Muscle of back (tissue), 3 donors: ENCODE measurements at regions not wholly inside any gene's neighbourhood (a gene's known extent, or its start where the extent isn't known, plus 50 kb on each side); places are given as distances from the start of the nearest gene placed in this dataset.

Source experiments
- DNase-seq, 3 donors: peaks; one replicate each; pipeline versions ENCODE4 v3.0.0 to v3.0.0-alpha.2; 2013

DNA sequence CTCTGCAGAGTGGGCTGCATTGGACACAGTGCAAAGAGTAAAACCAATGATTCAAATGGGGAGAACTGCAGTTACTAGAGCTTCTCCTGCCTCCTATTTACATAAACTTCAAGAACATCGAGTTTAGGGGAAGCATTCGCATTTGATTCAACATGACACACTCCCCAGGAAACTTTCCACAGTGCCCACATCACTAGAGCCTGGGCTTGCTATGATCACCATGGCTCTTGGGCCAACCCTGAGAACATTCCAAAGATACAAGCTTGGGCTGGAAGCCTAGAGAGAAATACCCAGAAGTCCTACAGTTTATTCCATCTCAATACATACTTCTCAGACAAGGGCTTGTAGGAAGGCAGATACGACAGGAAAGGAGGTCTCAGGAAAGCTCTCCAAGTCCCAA lies 337.9 kb downstream of the CD83 start:
- DNase-seq = no peak

- no peak for DNase-seq
These were observed 338.5 kb downstream of the CD83 start for GRCh38 chr6:14455876-14456648.

GRCh38 chr6:14456941-14457340 lies 339.4 kb downstream of the CD83 start:
- no peak for DNase-seq

DNA sequence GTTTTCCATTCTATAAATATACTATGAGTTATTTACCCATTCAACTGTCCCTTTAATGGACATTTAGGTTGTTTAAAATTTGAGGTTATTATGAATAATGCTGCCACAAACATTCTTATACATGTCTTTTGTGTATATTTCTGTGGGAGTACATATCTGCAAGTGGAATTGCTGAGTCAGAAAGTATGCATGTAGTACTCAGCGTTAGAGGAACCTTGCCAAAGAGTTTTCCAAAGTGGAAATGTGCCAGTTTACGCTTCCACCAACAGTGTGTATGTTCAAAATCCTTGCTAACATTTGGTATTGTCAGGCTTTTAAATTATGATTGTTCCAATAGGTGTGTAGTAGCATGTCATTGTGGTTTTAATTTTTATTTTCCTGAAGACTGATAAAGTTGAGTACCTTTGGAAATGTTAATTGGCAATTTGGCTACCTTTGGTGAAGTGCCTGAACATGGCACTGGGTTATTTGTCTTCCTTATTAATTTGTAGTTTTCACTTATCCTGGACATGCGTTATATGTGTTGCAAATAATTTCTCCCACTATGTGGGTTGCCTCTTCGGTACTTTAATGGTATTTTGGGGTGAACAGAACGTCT lies 341.2 kb downstream of the CD83 start:
- peak in 2 of 3 donors; percentile 37 to 88 for DNase-seq

DNA sequence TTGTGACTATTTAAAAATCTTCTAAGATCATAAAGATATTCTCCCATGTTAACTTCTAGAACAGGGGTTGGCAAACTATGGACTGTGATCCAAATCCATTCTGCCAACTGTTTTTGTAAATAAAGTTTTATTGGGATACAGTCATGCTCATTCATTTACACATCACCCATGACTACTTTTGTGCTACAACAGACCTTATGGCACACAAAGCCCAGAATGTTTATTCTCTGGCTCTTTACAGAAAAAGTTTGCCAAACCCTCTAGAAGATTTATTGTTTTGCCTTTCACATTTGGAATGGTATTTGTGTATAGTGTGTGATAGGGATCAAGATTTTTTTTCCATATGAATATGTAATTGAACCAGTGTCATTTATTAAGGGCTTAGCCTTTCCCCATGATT lies 341.7 kb downstream of the CD83 start:
- DNase-seq = no peak

- no peak for DNase-seq
These were observed 343.0 kb downstream of the CD83 start for GRCh38 chr6:14460556-14460955.

DNA sequence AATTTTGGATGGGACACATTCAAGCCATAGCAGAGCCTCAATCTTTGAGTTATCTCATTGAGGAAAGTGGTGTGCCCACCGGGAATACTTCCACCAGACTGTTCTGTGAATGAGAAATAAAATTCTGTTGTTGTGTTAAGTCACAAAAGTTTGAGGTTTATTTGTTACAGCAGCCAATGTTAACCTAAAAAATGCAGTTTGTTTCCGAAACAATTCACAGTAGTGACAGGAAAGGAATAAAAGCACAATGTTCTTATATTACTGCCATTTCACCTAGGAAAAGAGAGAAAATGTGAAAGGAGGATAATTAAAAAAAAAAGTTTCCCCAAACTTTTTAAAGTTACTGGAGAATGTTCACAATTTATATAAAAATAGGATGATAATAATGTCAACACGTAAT lies 344.6 kb downstream of the CD83 start:
- no peak for DNase-seq

DNA sequence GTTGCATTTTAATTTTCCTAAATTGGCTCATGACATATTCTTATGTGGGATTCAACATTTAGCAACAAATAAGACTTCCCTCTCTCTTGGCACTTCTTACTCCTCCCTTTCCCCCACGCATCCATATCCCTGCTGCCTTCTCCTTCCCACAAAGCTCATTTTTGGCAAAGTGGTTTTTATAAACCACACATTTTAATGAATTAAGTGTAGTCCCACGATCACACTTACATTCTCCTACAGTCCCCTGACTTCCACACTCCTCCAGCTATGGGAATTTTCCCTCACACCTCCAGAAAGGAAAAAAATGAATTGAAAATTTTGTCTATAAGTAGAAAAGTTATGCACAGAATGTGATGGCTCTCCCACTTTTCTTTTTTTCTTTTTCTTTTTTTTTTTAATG lies 345.0 kb downstream of the CD83 start:
- DNase-seq = no peak

GRCh38 chr6:14463110-14463509 lies 345.5 kb downstream of the CD83 start:
- no peak for DNase-seq

- DNase-seq = no peak
These were observed 346.5 kb downstream of the CD83 start for GRCh38 chr6:14464055-14464454.

DNA sequence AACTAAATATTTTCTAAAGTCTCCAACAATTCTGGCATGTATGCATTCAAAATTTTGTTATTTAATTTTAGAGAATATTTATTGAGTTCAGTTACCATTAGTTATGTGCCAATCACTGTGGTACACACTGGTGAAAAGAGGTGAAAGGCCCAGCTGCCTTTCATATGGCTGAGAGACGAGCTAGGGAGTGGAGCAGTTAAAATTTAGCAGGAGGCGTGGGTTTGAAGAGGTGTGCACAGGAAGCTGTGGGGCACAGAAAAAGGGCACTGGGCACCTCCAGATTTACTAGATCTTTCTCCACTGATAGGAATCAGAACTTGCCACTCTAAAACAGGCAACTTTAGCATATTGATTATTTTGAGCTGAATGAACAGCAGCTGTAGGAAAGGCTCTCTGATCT lies 347.1 kb downstream of the CD83 start:
- DNase-seq = no peak

GRCh38 chr6:14466278-14466677 lies 348.7 kb downstream of the CD83 start:
- peak in 1 of 3 donors; percentile 44 for DNase-seq

GRCh38 chr6:14467591-14467990 lies 350.0 kb downstream of the CD83 start:
- DNase-seq = peak in 1 of 3 donors; percentile 63

DNA sequence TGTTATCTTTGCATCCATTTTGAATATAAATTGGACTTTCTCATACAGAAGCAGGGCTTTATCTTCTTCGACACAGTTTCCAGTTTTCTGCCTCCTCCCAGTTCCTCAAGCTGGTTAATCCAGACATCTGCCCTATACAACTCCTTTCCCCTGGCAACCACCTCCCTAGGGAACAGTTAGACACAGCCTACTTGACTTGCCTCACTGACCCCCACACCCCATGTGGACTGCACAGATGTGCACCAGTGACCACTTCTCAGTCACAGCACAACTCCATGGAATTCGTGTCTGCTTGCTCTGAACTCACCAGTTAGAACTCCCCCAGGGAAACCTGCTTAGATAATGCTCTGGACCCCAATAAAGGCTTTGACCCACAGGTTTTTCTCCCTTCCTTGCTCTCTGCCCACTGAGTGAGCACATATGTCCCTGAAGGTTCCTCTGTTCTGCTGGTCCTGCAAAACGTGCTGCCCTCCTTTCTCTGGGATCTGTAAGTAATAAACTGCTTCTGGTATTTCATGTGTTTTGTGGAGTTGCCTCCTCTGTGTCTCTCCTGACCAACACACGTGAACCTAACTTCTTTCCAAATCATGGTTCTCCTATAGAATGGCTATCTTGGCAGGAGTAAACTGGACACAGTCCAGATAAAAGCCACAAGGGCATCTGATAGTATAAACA lies 351.2 kb downstream of the CD83 start:
- DNase-seq = no peak

GRCh38 chr6:14470101-14470500 lies 352.5 kb downstream of the CD83 start:
- no peak for DNase-seq

DNA sequence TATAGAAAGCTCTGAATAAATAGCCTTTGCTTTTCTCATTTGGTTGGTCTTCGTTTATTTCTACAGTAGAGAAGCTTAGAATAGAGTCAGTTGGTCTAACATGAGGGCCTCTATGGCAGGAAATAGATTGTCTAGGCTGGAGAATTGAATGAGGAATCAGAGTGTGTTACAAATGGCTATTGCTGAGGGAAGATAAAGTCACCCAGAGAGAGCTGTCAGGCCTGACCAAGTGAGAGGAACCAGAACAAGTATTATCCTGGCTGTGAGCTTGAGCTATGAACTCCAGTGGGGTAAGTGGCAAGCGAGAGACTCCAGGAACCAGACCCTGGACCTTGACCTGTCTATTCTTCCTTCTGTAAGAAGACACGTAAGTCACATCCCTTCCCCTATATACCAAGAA lies 353.1 kb downstream of the CD83 start:
- DNase-seq = no peak

DNA sequence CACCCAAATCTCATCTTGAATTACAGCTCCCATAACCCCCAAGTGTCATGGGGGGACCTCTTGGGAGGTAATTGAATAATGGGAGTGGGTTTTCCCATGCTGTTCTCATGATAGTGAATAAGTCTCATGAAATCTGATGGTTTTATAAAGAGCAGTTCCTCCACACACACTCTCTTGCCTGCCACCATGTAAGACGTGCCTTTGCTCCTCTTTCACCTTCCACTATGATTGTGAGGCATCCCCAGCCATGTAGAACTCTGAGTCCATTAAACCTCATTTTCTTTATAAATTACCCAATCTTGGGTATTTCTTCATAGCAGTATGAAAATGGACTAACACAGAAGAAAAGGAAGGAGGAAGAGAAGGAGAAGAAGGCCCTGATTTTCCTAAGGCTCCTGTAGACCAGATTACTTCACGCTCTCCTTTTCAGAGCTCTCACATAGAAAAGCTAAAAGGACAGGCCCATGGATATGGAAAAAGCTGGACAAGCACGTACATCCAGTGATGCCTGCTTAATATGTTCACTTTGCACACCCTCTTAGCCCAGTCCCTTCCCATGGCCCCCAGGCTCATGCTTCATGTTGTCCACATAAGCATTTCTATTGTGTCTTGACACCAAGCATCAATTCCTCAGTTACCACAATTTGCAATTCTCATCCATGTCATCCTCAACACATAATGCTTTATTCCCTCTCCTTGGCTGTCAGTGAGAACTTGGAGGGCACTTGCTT lies 354.8 kb downstream of the CD83 start:
- no peak for DNase-seq

DNA sequence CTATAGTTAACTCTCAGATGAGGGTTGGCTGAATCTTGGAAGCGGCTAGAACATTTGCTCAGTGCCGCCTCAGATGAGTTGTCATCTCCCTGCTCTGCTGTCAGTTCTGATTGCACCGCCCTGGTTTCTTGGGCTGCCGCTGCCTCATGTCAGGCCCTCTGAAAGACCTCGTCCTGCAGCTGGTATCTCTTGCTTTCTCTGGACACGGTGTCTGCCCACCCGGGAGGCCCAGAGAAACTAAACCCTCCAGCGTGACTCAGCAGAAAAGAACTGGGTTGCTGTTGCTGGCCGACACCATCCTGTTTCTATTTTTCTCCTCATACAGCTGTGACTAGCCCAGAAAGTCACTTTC lies 355.4 kb downstream of the CD83 start:
- DNase-seq = peak in 1 of 3 donors; percentile 28

DNA sequence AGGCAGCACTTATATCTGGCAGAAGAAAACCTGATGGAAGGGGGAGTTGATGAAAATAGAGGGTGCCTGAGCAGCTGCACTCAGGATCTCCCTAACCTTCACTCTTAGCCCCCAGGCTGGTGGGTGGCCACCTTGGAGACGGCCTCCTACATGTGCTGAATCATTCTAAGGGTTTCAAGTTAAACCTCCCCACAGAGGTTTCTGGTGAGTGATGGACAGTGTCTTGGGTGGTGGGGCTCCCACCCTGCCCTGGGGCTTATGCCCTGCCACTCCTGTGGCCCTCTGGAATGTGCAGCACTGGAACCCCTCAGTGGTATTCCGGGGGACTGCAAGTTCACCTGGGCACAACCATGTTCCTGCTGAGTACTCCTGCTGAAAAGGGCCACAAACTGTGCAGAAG lies 357.2 kb downstream of the CD83 start:
- DNase-seq = no peak

GRCh38 chr6:14475306-14475705 lies 357.7 kb downstream of the CD83 start:
- DNase-seq = no peak

DNA sequence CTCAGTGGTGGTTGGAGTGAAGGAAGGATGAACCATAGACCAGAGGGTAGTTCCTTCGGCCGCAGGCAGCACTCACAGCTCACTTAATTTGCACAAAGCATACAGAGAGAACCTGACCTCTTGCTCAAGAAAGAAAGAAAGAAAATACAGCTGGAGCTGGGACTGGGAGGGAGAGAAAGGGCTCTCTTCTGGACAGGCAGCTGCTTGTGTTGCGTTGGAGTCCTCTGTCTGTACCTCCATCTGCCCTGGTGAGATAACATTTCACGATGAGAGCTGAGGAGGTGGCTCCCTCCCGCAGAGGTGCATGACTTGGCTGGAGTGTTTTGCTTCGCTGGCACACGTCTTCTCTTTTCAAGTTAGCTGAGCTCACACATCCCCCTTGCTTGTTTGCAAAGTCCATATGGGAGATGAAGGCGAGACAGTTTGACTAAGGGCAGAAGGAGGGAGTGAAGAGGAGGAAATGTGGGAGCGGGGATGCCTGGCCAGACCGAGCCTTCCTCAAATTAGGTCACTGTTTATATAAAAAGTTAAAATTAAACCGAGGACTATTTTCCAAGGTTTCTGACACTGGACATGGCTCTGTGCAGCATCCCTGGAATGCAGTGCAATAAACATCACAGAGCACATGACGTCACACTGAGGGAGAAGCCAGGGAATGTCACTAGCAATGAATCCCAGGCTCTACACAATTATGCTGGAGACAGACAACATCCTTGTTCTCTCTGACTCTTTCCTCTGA lies 359.4 kb downstream of the CD83 start:
- DNase-seq = peak; percentile 90 to 94 (median 91)

GRCh38 chr6:14477559-14477958 lies 360.0 kb downstream of the CD83 start:
- DNase-seq = no peak
